ENCODE measurements at regions not wholly inside any gene's neighbourhood (a gene's known extent, or its start where the extent isn't known, plus 50 kb on each side); places are given as distances from the start of the nearest gene placed in this dataset.

DNA sequence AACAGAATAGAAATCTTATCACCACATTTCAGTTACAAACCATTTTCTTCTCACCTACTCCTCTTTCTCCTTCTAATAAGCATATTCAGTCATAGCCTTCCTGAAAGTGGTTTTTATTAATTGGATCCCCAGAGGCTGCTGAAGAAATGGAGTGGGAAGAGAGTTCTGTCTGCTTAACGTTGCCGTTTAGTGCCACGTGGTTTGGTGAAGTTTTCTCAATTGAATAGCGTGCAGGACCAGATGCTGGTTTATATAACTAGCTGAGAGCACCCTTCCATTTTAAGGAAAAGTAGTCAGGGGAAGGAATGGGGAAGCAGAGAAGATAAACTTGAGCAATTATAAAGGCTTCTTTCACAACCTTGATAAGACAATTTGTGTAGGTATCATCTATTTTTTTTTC is 318.7 kb downstream of the PTH2R start:
- TF ChIP-seq HDGF (IDR thresholded peaks at IDR 0.05; ENCODE audit: borderline replicate concordance) = no peak
- TF ChIP-seq FOXM1 (IDR thresholded peaks at IDR 0.05; ENCODE audit: borderline replicate concordance) = no peak
- no peak for TF ChIP-seq NFRKB (IDR thresholded peaks at IDR 0.05)
- TF ChIP-seq L3MBTL2 (conservative IDR thresholded peaks at IDR 0.05) = no peak
- no peak for TF ChIP-seq BHLHE40 (IDR thresholded peaks at IDR 0.05; ENCODE audit: borderline replicate concordance)
- no peak for TF ChIP-seq SP1 (IDR thresholded peaks at IDR 0.05)
- no peak for TF ChIP-seq ELF4 (IDR thresholded peaks at IDR 0.05)
